CD4-positive, alpha-beta T cell (primary cell): ENCODE measurements at regions not wholly inside any gene's neighbourhood (a gene's known extent, or its start where the extent isn't known, plus 50 kb on each side); places are given as distances from the start of the nearest gene placed in this dataset.

ENCODE experiments used
- ATAC-seq: fragments of 200-7000 bp; cut with Tn5 transposase; one replicate; pipeline ENCODE4 v1.10.0; 2022; ENCODE audit warnings: mild to moderate bottlenecking; ENCODE audit not compliant: poor library complexity
- CTCF ChIA-PET: fragments of 350-600 bp; sonication (Branson Sonifier 250); formaldehyde crosslinking; loops from one replicate; lab custom pipeline; 2021; ENCODE audit warnings: antibody characterized with exemption, inconsistent platforms; lab: Charles Lee
- POLR2A ChIA-PET: fragments of 350-600 bp; sonication (Branson Sonifier 250); formaldehyde crosslinking; loops from one replicate; lab custom pipeline; 2021; ENCODE audit warnings: antibody characterized with exemption, inconsistent platforms; lab: Charles Lee
- DNase-seq, 14 experiments: peaks; one replicate each; pipeline ENCODE4 v3.0.0-alpha.2; 2013 to 2020; ENCODE audit warnings: mixed read lengths in 2 of 14
- H3K27ac ChIP-seq, 2 donors: one replicate each; pipeline versions ENCODE4 v1.5.1 to v1.7.0; 2013; ENCODE audit warnings: low read length in 2 of 2, low read depth in 1 of 2, mild to moderate bottlenecking in 1 of 2
- H3K27me3 ChIP-seq, 2 experiments: 1 replicate in 1 of 2; 2 replicates in 1 of 2; pipeline versions ENCODE4 v1.6.1 to v1.7.0; 2013; ENCODE audit warnings: low read length in 2 of 2, control low read depth in 1 of 2, mild to moderate bottlenecking in 1 of 2, moderate library complexity in 1 of 2; ENCODE audit not compliant: insufficient read depth in 2 of 2, control insufficient read depth in 1 of 2
- H3K36me3 ChIP-seq: one replicate; pipeline ENCODE4 v1.6.1; 2013; ENCODE audit warnings: low read length, control low read depth; ENCODE audit not compliant: insufficient read depth
- H3K4me1 ChIP-seq: one replicate; pipeline ENCODE4 v1.6.1; 2013; ENCODE audit warnings: low read length, control low read depth; ENCODE audit not compliant: insufficient read depth
- H3K4me3 ChIP-seq: one replicate; pipeline ENCODE4 v1.5.1; 2013; ENCODE audit warnings: mild to moderate bottlenecking, low read length, moderate library complexity
- H3K9me3 ChIP-seq, 2 experiments: 1 replicate in 1 of 2; 2 replicates in 1 of 2; pipeline versions ENCODE4 v1.6.1 to v1.7.0; 2013; ENCODE audit warnings: low read length in 2 of 2, mild to moderate bottlenecking in 2 of 2, control low read depth in 1 of 2, moderate library complexity in 1 of 2; ENCODE audit not compliant: control insufficient read depth in 1 of 2, insufficient read depth in 1 of 2
- H3K27ac Mint-ChIP-seq: one replicate; pipeline ENCODE4 v1.8.0; 2020; ENCODE audit warnings: mixed read lengths
- H3K27me3 Mint-ChIP-seq: one replicate; pipeline ENCODE4 v1.8.0; 2021; ENCODE audit warnings: mixed read lengths
- H3K36me3 Mint-ChIP-seq: one replicate; pipeline ENCODE4 v1.8.0; 2021; ENCODE audit warnings: low read depth, mixed read lengths
- H3K4me1 Mint-ChIP-seq: one replicate; pipeline ENCODE4 v1.8.0; 2021; ENCODE audit warnings: low read depth, mixed read lengths
- H3K4me3 Mint-ChIP-seq: one replicate; pipeline ENCODE4 v1.8.0; 2020; ENCODE audit warnings: mild to moderate bottlenecking, mixed read lengths
- H3K9me3 Mint-ChIP-seq: one replicate; pipeline ENCODE4 v1.8.0; 2020; ENCODE audit warnings: mixed read lengths
- intact Hi-C, 2 experiments: fragments of 100-400 bp; cut with DNase I in 1 of 2; cut with micrococcal nuclease in 1 of 2; formaldehyde crosslinking; loops; one replicate each; pipeline versions ENCODE4 v1.15.1 to v1.9.0; 2023 to 2025; cut with DNase I, micrococcal nuclease
- TF ChIP-seq, protein P1 (sequence below): fragments of 200-600 bp; IDR thresholded peaks from one replicate; pipeline ENCODE4 v1.8.0; 2022; ENCODE audit warnings: antibody characterized with exemption, mild to moderate bottlenecking

- Mint-ChIP-seq H3K9me3 (no peaks in the 10 kb centered on the region), H3K4me3 (no peak overlapping the region), H3K27me3 (no peaks in the 10 kb centered on the region), H3K4me1 (no peaks in the 10 kb centered on the region), H3K27ac (no peak overlapping the region), H3K36me3 (no peaks in the 10 kb centered on the region)
- H3K27me3 ChIP-seq: no peaks in the 10 kb centered on the region
- intact Hi-C loops: no loop called here
- no peaks in the 10 kb centered on the region for H3K4me1 ChIP-seq
- POLR2A ChIA-PET: no interaction called here
- no peak for DNase-seq
- H3K27ac ChIP-seq: no peak overlapping the region
- no peak for ATAC-seq
- TF ChIP-seq, protein P1, sequence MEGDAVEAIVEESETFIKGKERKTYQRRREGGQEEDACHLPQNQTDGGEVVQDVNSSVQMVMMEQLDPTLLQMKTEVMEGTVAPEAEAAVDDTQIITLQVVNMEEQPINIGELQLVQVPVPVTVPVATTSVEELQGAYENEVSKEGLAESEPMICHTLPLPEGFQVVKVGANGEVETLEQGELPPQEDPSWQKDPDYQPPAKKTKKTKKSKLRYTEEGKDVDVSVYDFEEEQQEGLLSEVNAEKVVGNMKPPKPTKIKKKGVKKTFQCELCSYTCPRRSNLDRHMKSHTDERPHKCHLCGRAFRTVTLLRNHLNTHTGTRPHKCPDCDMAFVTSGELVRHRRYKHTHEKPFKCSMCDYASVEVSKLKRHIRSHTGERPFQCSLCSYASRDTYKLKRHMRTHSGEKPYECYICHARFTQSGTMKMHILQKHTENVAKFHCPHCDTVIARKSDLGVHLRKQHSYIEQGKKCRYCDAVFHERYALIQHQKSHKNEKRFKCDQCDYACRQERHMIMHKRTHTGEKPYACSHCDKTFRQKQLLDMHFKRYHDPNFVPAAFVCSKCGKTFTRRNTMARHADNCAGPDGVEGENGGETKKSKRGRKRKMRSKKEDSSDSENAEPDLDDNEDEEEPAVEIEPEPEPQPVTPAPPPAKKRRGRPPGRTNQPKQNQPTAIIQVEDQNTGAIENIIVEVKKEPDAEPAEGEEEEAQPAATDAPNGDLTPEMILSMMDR: no peak
- CTCF ChIA-PET: no interaction called here
- H3K36me3 ChIP-seq: no peaks in the 10 kb centered on the region
- H3K4me3 ChIP-seq: no peak overlapping the region
- H3K9me3 ChIP-seq: no peaks in the 10 kb centered on the region
Observed at GRCh38 chr11:110935018-110935640, 222.9 kb upstream of the ARHGAP20 start.

GRCh38 chr11:110929129-110929528 is 216.9 kb upstream of the ARHGAP20 start:
- POLR2A ChIA-PET: no interaction called here
- no peak overlapping the region for H3K4me3 Mint-ChIP-seq

DNA sequence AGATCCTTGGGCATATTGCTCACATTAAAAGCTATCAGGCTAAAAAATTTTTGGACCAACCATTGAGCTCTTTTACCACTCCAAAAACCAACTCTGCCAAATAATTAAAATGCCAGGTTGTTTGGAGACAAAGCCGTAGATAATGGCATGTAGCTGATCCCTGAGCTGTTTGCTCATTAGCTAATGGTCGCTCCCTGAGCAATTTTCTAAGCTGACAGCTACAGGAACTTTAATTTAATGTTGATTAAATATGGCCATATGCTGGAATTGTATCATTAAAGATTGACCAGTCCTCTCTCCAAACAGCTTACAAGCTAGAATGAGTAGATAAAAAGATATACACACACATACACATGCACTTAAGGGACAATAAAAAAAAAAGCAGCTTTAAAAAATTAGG is 216.2 kb upstream of the ARHGAP20 start:
- Mint-ChIP-seq H3K4me3 (no peak overlapping the region), H3K27ac (no peak overlapping the region), H3K4me1 (no peaks in the 10 kb centered on the region), H3K27me3 (no peaks in the 10 kb centered on the region), H3K9me3 (no peaks in the 10 kb centered on the region), H3K36me3 (no peaks in the 10 kb centered on the region)
- TF ChIP-seq, protein P1: no peak
- DNase-seq: no peak
- H3K27me3 ChIP-seq: no peaks in the 10 kb centered on the region
- intact Hi-C loops: no loop called here
- no peak overlapping the region for H3K4me3 ChIP-seq
- no peaks in the 10 kb centered on the region for H3K4me1 ChIP-seq
- H3K9me3 ChIP-seq: no peaks in the 10 kb centered on the region
- ATAC-seq: no peak
- H3K27ac ChIP-seq: no peak overlapping the region
- ChIA-PET POLR2A (no interaction called here), CTCF (no interaction called here)
- H3K36me3 ChIP-seq: no peaks in the 10 kb centered on the region

More at GRCh38 chr11:110929129-110929528, 216.9 kb upstream of the ARHGAP20 start:
- Histone ChIP-seq H3K27ac (no peak overlapping the region), H3K4me3 (no peak overlapping the region), H3K27me3 (no peaks in the 10 kb centered on the region), H3K4me1 (no peaks in the 10 kb centered on the region), H3K36me3 (no peaks in the 10 kb centered on the region), H3K9me3 (no peaks in the 10 kb centered on the region)
- ATAC-seq (no peak), DNase-seq (no peak)
- H3K4me1 Mint-ChIP-seq: no peaks in the 10 kb centered on the region
- H3K36me3 Mint-ChIP-seq: no peaks in the 10 kb centered on the region
- TF ChIP-seq, protein P1: no peak
- H3K27me3 Mint-ChIP-seq: no peaks in the 10 kb centered on the region
- intact Hi-C loops: no loop called here
- no peak overlapping the region for H3K27ac Mint-ChIP-seq
- H3K9me3 Mint-ChIP-seq: no peaks in the 10 kb centered on the region
- CTCF ChIA-PET: no interaction called here
